GM18909 (cell line): ENCODE measurements at regions not wholly inside any gene's neighbourhood (a gene's known extent, or its start where the extent isn't known, plus 50 kb on each side); places are given as distances from the start of the nearest gene placed in this dataset.
"Not testable (repeated sequence)": the region's sequence is repeated elsewhere in the genome, so short reads cannot be mapped to it uniquely, and the experiment has no call there.

Source experiments
- ATAC-seq: cut with Tn5 transposase; IDR thresholded peaks from one replicate; pipeline ENCODE4 v1.9.1; 2021; ENCODE audit warnings: mild to moderate bottlenecking; ENCODE audit not compliant: unreplicated experiment, poor library complexity

GRCh38 chr5:6134281-6134680 is 244.1 kb downstream of the MED10 start:
- no peak for ATAC-seq

- no peak for ATAC-seq
Measured at GRCh38 chr5:6125781-6126180, 252.6 kb downstream of the MED10 start.

- ATAC-seq = no peak
Measured at GRCh38 chr5:6118691-6119090, 259.7 kb downstream of the MED10 start.

- ATAC-seq = no peak
Measured at GRCh38 chr5:6117212-6117611, 261.1 kb downstream of the MED10 start.

GRCh38 chr5:6115852-6116251 is 262.5 kb downstream of the MED10 start:
- ATAC-seq = no peak

GRCh38 chr5:6112538-6112937 is 265.8 kb downstream of the MED10 start:
- no peak for ATAC-seq

- ATAC-seq = no peak
Measured at GRCh38 chr5:6112125-6112524, 266.2 kb downstream of the MED10 start.

- no peak for ATAC-seq
Measured at GRCh38 chr5:6111131-6111530, 267.2 kb downstream of the MED10 start.

- ATAC-seq = no peak
Measured at GRCh38 chr5:6110441-6111005, 267.8 kb downstream of the MED10 start.

- ATAC-seq = no peak
Measured at GRCh38 chr5:6108981-6109825, 269.1 kb downstream of the MED10 start.

- no peak for ATAC-seq
Measured at GRCh38 chr5:6108540-6108848, 269.9 kb downstream of the MED10 start.

GRCh38 chr5:6107675-6108539 is 270.4 kb downstream of the MED10 start:
- no peak for ATAC-seq

GRCh38 chr5:6106756-6107155 is 271.6 kb downstream of the MED10 start:
- ATAC-seq = no peak

- no peak for ATAC-seq
Measured at GRCh38 chr5:6105320-6105719, 273.0 kb downstream of the MED10 start.

- ATAC-seq = no peak
Measured at GRCh38 chr5:6096101-6096500, 282.2 kb downstream of the MED10 start.

GRCh38 chr5:6094180-6094579 is 284.2 kb downstream of the MED10 start:
- ATAC-seq = not testable (repeated sequence)

GRCh38 chr5:6090838-6091237 is 287.5 kb downstream of the MED10 start:
- no peak for ATAC-seq

- ATAC-seq = no peak
Measured at GRCh38 chr5:6090079-6090654, 288.2 kb downstream of the MED10 start.

GRCh38 chr5:6088706-6089105 is 289.6 kb downstream of the MED10 start:
- no peak for ATAC-seq

- ATAC-seq = no peak
Measured at GRCh38 chr5:6087576-6087975, 290.8 kb downstream of the MED10 start.

- ATAC-seq = no peak
Measured at GRCh38 chr5:6086871-6087270, 291.5 kb downstream of the MED10 start.
